GM10248 (cell line): ENCODE measurements at regions not wholly inside any gene's neighbourhood (a gene's known extent, or its start where the extent isn't known, plus 50 kb on each side); places are given as distances from the start of the nearest gene placed in this dataset.

Source experiments
- CTCF ChIA-PET: fragments of 300-600 bp; sonication (Branson Sonifier 250); formaldehyde crosslinking; extraction: SDS; loops from one replicate; lab custom pipeline; 2021; ENCODE audit warnings: antibody characterized with exemption; lab: Yijun Ruan, JAX
- POLR2A ChIA-PET: fragments of 350-650 bp; sonication (Branson Sonifier 250); formaldehyde crosslinking; extraction: SDS; loops from one replicate; lab custom pipeline; 2020; ENCODE audit warnings: antibody characterized with exemption; lab: Yijun Ruan, JAX
- DNase-seq: peaks from one replicate; pipeline ENCODE4 v3.0.0; 2012; ENCODE audit errors: extremely low spot score
- CTCF ChIP-seq: IDR thresholded peaks from 2 replicates; pipeline ENCODE4 v1.5.1; 2012; ENCODE audit warnings: mild to moderate bottlenecking, low read depth; ENCODE audit errors: extremely low read depth, missing control alignments, control extremely low read depth

GRCh38 chr1:201649761-201650622, 111.1 kb downstream of the NAV1 start:
- TF ChIP-seq CTCF: no peak
- POLR2A ChIA-PET: no interaction called here
- CTCF ChIA-PET: interaction anchor here (1.5 kb wide), 1 partner anchor 53 kb away, joined by 4 read pairs; no protein-coding TSS in a partner anchor
- DNase-seq: no peak

GRCh38 chr1:201650623-201650933, 111.7 kb downstream of the NAV1 start:
- POLR2A ChIA-PET: no interaction called here
- DNase-seq: no peak
- CTCF ChIA-PET: interaction anchor here (1.2 to 1.5 kb wide), 2 partner anchors 53 to 61 kb away, joined by 3 to 4 read pairs; no protein-coding TSS in a partner anchor
- TF ChIP-seq CTCF: no peak

- POLR2A ChIA-PET: no interaction called here
- TF ChIP-seq CTCF: no peak
- no peak for DNase-seq
- CTCF ChIA-PET: interaction anchor here (1.2 to 2.7 kb wide), 3 partner anchors 8 to 15 kb away, joined by 3 to 6 read pairs (median 3); no protein-coding TSS in a partner anchor
Observed at GRCh38 chr1:201652181-201652580, 113.3 kb downstream of the NAV1 start.

- no peak for TF ChIP-seq CTCF
- CTCF ChIA-PET: interaction anchor here (1.2 to 2.7 kb wide), 2 partner anchors 11 to 14 kb away, joined by 3 to 6 read pairs; no protein-coding TSS in a partner anchor
- no peak for DNase-seq
- POLR2A ChIA-PET: no interaction called here
Observed at GRCh38 chr1:201653233-201653632, 114.3 kb downstream of the NAV1 start.

- ChIA-PET CTCF (interaction anchor here (1.1 to 2.7 kb wide), 2 partner anchors 11 to 16 kb away, joined by 3 to 6 read pairs; no protein-coding TSS in a partner anchor), POLR2A (no interaction called here)
- no peak for TF ChIP-seq CTCF
- DNase-seq: no peak
Observed at GRCh38 chr1:201653883-201654282, 115.0 kb downstream of the NAV1 start.

GRCh38 chr1:201655243-201655642, 116.3 kb downstream of the NAV1 start:
- POLR2A ChIA-PET: no interaction called here

More at GRCh38 chr1:201655243-201655642, 116.3 kb downstream of the NAV1 start:
- DNase-seq: no peak
- TF ChIP-seq CTCF: no peak
- CTCF ChIA-PET: no interaction called here
